ENCODE measurements at regions not wholly inside any gene's neighbourhood (a gene's known extent, or its start where the extent isn't known, plus 50 kb on each side); places are given as distances from the start of the nearest gene placed in this dataset.

DNA sequence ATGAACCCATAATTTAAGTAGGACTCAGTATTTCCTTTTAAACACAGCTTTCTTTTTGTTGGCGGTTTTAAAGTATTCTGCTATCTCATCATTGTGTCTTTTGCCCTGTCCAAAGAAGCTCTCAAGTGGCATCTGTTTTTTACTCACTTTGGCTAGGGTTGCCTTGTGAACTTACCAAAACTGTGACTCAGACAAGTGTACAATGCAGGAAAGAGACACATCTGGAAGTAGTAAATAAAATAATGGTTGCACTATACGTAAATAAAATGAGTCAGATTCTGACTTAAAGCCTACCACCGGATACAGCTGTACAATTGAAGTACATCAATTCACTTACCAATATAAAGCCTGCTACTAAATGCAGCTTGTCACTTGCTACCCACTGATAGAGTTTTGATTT lies 619.2 kb upstream of the LRFN5 start:
- POLR2A ChIA-PET, result no interaction called here
- H3K36me3 ChIP-seq (ENCODE audit: control insufficient read depth, insufficient read depth, low read length), result no peaks in the 10 kb centered on the region
- DNase-seq (ENCODE audit: low read depth, low spot score) (no peak), ATAC-seq (no peak)
- no peak overlapping the region for H3K4me3 ChIP-seq (ENCODE audit: low read depth in 2 of 2, low read length in 2 of 2)
- BruUV-seq (replicated peaks), result no TSS peak
- CTCF ChIA-PET, result no interaction called here
- TF ChIP-seq, protein P1, sequence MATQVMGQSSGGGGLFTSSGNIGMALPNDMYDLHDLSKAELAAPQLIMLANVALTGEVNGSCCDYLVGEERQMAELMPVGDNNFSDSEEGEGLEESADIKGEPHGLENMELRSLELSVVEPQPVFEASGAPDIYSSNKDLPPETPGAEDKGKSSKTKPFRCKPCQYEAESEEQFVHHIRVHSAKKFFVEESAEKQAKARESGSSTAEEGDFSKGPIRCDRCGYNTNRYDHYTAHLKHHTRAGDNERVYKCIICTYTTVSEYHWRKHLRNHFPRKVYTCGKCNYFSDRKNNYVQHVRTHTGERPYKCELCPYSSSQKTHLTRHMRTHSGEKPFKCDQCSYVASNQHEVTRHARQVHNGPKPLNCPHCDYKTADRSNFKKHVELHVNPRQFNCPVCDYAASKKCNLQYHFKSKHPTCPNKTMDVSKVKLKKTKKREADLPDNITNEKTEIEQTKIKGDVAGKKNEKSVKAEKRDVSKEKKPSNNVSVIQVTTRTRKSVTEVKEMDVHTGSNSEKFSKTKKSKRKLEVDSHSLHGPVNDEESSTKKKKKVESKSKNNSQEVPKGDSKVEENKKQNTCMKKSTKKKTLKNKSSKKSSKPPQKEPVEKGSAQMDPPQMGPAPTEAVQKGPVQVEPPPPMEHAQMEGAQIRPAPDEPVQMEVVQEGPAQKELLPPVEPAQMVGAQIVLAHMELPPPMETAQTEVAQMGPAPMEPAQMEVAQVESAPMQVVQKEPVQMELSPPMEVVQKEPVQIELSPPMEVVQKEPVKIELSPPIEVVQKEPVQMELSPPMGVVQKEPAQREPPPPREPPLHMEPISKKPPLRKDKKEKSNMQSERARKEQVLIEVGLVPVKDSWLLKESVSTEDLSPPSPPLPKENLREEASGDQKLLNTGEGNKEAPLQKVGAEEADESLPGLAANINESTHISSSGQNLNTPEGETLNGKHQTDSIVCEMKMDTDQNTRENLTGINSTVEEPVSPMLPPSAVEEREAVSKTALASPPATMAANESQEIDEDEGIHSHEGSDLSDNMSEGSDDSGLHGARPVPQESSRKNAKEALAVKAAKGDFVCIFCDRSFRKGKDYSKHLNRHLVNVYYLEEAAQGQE (IDR thresholded peaks at IDR 0.05; ENCODE audit: insufficient read depth in 1 of 2, low read depth in 2 of 2, low read length in 1 of 2), result no peak
- TF ChIP-seq POLR2AphosphoS5 (IDR thresholded peaks at IDR 0.05; ENCODE audit: low read depth, low read length) (no peak), SIN3A (IDR thresholded peaks at IDR 0.05; ENCODE audit: borderline replicate concordance, insufficient read depth, low read depth, low read length) (no peak), TCF7L2 (IDR thresholded peaks at IDR 0.05; ENCODE audit: low read depth, low read length) (no peak)
- TF ChIP-seq, protein P2, sequence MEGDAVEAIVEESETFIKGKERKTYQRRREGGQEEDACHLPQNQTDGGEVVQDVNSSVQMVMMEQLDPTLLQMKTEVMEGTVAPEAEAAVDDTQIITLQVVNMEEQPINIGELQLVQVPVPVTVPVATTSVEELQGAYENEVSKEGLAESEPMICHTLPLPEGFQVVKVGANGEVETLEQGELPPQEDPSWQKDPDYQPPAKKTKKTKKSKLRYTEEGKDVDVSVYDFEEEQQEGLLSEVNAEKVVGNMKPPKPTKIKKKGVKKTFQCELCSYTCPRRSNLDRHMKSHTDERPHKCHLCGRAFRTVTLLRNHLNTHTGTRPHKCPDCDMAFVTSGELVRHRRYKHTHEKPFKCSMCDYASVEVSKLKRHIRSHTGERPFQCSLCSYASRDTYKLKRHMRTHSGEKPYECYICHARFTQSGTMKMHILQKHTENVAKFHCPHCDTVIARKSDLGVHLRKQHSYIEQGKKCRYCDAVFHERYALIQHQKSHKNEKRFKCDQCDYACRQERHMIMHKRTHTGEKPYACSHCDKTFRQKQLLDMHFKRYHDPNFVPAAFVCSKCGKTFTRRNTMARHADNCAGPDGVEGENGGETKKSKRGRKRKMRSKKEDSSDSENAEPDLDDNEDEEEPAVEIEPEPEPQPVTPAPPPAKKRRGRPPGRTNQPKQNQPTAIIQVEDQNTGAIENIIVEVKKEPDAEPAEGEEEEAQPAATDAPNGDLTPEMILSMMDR (IDR thresholded peaks at IDR 0.05), result no peak
- H3K27ac ChIP-seq (ENCODE audit: low read length), result no peak overlapping the region
- H3K27me3 ChIP-seq (ENCODE audit: control insufficient read depth, insufficient read depth, low read length), result no peaks in the 10 kb centered on the region
- intact Hi-C loops (cut with micrococcal nuclease; ENCODE audit: unreplicated experiment) (no loop called here), in situ Hi-C loops (cut with HindIII; ENCODE audit: low pct_unique_long_range_greater_than_20kb, low sequenced_read_pairs) (no loop called here)
- no peaks in the 10 kb centered on the region for H3K9me3 ChIP-seq (ENCODE audit: control insufficient read depth, insufficient read depth, low read depth, low read length)
- H3K4me1 ChIP-seq (ENCODE audit: control insufficient read depth, insufficient read depth, low read length), result no peaks in the 10 kb centered on the region

- no peaks in the 10 kb centered on the region for H3K36me3 ChIP-seq (ENCODE audit: control insufficient read depth, insufficient read depth, low read length)
- no peaks in the 10 kb centered on the region for H3K27me3 ChIP-seq (ENCODE audit: control insufficient read depth, insufficient read depth, low read length)
- no peak for DNase-seq (ENCODE audit: low read depth, low spot score)
- ChIA-PET CTCF (no interaction called here), POLR2A (no interaction called here)
- H3K4me3 ChIP-seq (ENCODE audit: low read depth in 2 of 2, low read length in 2 of 2), result no peak overlapping the region
- in situ Hi-C loops (cut with HindIII; ENCODE audit: low pct_unique_long_range_greater_than_20kb, low sequenced_read_pairs) (no loop called here), intact Hi-C loops (cut with micrococcal nuclease; ENCODE audit: unreplicated experiment) (no loop called here)
- no TSS peak for BruUV-seq (replicated peaks)
- ATAC-seq, result no peak
- no peak overlapping the region for H3K27ac ChIP-seq (ENCODE audit: low read length)
- H3K4me1 ChIP-seq (ENCODE audit: control insufficient read depth, insufficient read depth, low read length), result no peaks in the 10 kb centered on the region
- no peaks in the 10 kb centered on the region for H3K9me3 ChIP-seq (ENCODE audit: control insufficient read depth, insufficient read depth, low read depth, low read length)
- TF ChIP-seq TCF7L2 (IDR thresholded peaks at IDR 0.05; ENCODE audit: low read depth, low read length) (no peak), SIN3A (IDR thresholded peaks at IDR 0.05; ENCODE audit: borderline replicate concordance, insufficient read depth, low read depth, low read length) (no peak)
- TF ChIP-seq, protein P1 (IDR thresholded peaks at IDR 0.05; ENCODE audit: insufficient read depth in 1 of 2, low read depth in 2 of 2, low read length in 1 of 2), result no peak
Measured at GRCh38 chr14:40986655-40987054, 620.0 kb upstream of the LRFN5 start.

All from Panc1 (cell line).